Smooth muscle cell (in vitro differentiated cells): ENCODE measurements at regions not wholly inside any gene's neighbourhood (a gene's known extent, or its start where the extent isn't known, plus 50 kb on each side); places are given as distances from the start of the nearest gene placed in this dataset.

ENCODE experiments used
- DNase-seq: peaks from one replicate; lab custom pipeline; 2025; ENCODE audit not compliant: unreplicated experiment; lab: John Stamatoyannopoulos, UW
- H2AFZ ChIP-seq: fragments of 200-600 bp; sonication (generic); 2 replicates; pipeline ENCODE4 v1.6.0; 2016; ENCODE audit warnings: antibody characterized with exemption, low read depth, mild to moderate bottlenecking
- H3F3A ChIP-seq: fragments of 200-600 bp; sonication (generic); 2 replicates; pipeline ENCODE4 v1.6.0; 2017; ENCODE audit warnings: antibody characterized with exemption, low read depth
- H3K27ac ChIP-seq: fragments of 200-600 bp; sonication (generic); 2 replicates; pipeline ENCODE4 v1.5.1; 2016; ENCODE audit warnings: low read depth, mild to moderate bottlenecking
- H3K27me3 ChIP-seq: fragments of 200-600 bp; sonication (generic); 2 replicates; pipeline ENCODE4 v1.6.1; 2016; ENCODE audit warnings: low read depth, mild to moderate bottlenecking
- H3K36me3 ChIP-seq: fragments of 200-600 bp; sonication (generic); 2 replicates; pipeline ENCODE4 v1.5.1; 2016; ENCODE audit warnings: low read depth
- H3K4me1 ChIP-seq: fragments of 200-600 bp; sonication (generic); 2 replicates; pipeline ENCODE4 v1.5.1; 2016; ENCODE audit warnings: low read depth
- H3K4me2 ChIP-seq: fragments of 200-600 bp; sonication (generic); 2 replicates; pipeline ENCODE4 v1.6.0; 2016; ENCODE audit warnings: mild to moderate bottlenecking
- H3K4me3 ChIP-seq: fragments of 200-600 bp; sonication (generic); 2 replicates; pipeline ENCODE4 v1.5.1; 2016; ENCODE audit warnings: mild to moderate bottlenecking
- H3K79me2 ChIP-seq: fragments of 200-600 bp; sonication (generic); 2 replicates; pipeline ENCODE4 v1.6.0; 2016; ENCODE audit warnings: low read depth, mild to moderate bottlenecking
- H3K9ac ChIP-seq: fragments of 200-600 bp; sonication (generic); 2 replicates; pipeline ENCODE4 v1.6.0; 2016; ENCODE audit warnings: low read depth
- H3K9me3 ChIP-seq: fragments of 200-600 bp; sonication (generic); replicated peaks from 2 replicates; pipeline ENCODE4 v1.5.1; 2016; ENCODE audit warnings: low read depth
- H4K20me1 ChIP-seq: fragments of 200-600 bp; sonication (generic); 2 replicates; pipeline ENCODE4 v1.6.0; 2016; ENCODE audit warnings: low read depth
- CTCF ChIP-seq: fragments of 200-600 bp; sonication (generic); IDR thresholded peaks from 2 replicates; pipeline ENCODE4 v1.5.1; 2017; ENCODE audit warnings: borderline replicate concordance, mild to moderate bottlenecking, antibody characterized with exemption; ENCODE audit not compliant: insufficient read depth, poor library complexity, severe bottlenecking
- WGBS: methylation state at CpG from one replicate; pipeline ENCODE4 v1.1.7; 2016; ENCODE audit warnings: low lambda C conversion rate; 5-methylcytosine and 5-hydroxymethylcytosine counted together

DNA sequence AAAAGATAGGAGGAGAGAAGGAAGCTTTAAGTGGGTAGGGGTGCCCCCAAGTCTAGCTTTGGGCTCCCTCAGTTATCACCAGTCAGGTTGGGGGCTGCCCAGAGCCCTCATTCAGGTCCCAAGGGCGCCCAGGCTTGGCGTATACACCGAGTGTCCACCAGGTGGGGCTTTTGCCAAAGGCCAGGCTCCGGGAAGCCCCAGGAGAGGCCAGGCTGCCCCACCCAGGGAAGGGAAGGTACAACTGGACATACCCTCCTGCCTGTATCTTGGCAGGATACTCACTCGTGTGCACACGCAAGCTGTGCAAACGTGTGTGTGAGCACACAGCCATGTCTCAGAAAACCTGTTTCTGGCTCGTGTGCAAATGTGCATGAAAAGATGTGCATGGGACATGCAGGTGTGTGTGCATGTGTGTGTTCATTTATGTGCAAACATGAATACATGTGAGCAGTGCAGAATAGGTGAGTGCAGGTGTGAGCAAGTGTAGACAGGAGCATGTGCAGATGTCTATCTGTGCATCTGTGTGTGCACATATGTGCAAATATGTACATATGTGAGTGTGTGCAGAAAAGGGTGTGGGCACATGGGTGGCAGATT is 103.9 kb upstream of the MYL2 start:
- H3K27ac ChIP-seq, result no peak overlapping the region
- no peaks in the 10 kb centered on the region for H3F3A ChIP-seq
- no peaks in the 10 kb centered on the region for H3K9me3 ChIP-seq
- no peak overlapping the region for H3K4me3 ChIP-seq
- H2AFZ ChIP-seq, result no peak overlapping the region
- no peaks in the 10 kb centered on the region for H3K79me2 ChIP-seq
- H4K20me1 ChIP-seq, result no peaks in the 10 kb centered on the region
- peak; percentile 62 for TF ChIP-seq CTCF
- H3K27me3 ChIP-seq, result peaks cover 43% of the 10 kb centered on the region
- no peak for DNase-seq
- no peaks in the 10 kb centered on the region for H3K4me1 ChIP-seq
- no peak overlapping the region for H3K4me2 ChIP-seq
- WGBS, result 7% methylated on average over 8 of the region's 8 CpGs
- H3K9ac ChIP-seq, result no peak overlapping the region
- no peaks in the 10 kb centered on the region for H3K36me3 ChIP-seq

DNA sequence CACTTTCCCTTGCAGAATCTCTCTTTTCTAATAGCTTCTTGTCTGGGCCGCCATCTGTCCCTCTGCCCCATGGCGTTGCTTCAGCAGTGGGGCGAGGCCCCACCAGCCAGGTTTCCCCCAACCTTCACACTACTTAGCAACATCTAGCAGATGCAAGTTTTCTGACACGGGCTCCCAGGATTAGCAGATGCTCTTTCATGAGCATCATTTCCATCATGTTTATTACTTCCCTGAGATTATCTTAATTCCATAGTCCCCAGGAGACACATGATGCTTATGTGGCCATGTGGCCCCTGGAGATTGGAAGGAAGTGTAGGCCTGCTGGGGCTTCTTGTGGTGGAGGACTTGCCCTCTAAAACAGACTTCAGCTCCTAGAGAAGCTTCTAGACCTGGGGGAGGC is 102.0 kb upstream of the MYL2 start:
- no peaks in the 10 kb centered on the region for H4K20me1 ChIP-seq
- H3K9me3 ChIP-seq, result no peaks in the 10 kb centered on the region
- no peaks in the 10 kb centered on the region for H3K79me2 ChIP-seq
- H3K36me3 ChIP-seq, result no peaks in the 10 kb centered on the region
- no peaks in the 10 kb centered on the region for H3F3A ChIP-seq
- H3K27me3 ChIP-seq, result peaks cover 38% of the 10 kb centered on the region
- WGBS, result 87% methylated on average over 4 of the region's 4 CpGs
- H3K4me3 ChIP-seq, result no peak overlapping the region
- no peak for DNase-seq
- no peaks in the 10 kb centered on the region for H3K4me1 ChIP-seq
- no peak overlapping the region for H3K9ac ChIP-seq
- no peak overlapping the region for H2AFZ ChIP-seq
- H3K27ac ChIP-seq, result no peak overlapping the region
- no peak for TF ChIP-seq CTCF
- no peak overlapping the region for H3K4me2 ChIP-seq

GRCh38 chr12:111014547-111014946 is 94.2 kb upstream of the MYL2 start:
- Histone ChIP-seq H3K9me3 (no peaks in the 10 kb centered on the region), H3K79me2 (no peaks in the 10 kb centered on the region), H3K27ac (no peak overlapping the region), H3K4me1 (no peaks in the 10 kb centered on the region), H3K4me2 (no peak overlapping the region), H3F3A (no peaks in the 10 kb centered on the region), H3K27me3 (peaks cover 25% of the 10 kb centered on the region), H4K20me1 (no peaks in the 10 kb centered on the region), H2AFZ (no peak overlapping the region), H3K36me3 (no peaks in the 10 kb centered on the region), H3K9ac (no peak overlapping the region), H3K4me3 (no peak overlapping the region)
- 78% methylated on average over 6 of the region's 6 CpGs for WGBS
- DNase-seq, result no peak
- no peak for TF ChIP-seq CTCF

DNA sequence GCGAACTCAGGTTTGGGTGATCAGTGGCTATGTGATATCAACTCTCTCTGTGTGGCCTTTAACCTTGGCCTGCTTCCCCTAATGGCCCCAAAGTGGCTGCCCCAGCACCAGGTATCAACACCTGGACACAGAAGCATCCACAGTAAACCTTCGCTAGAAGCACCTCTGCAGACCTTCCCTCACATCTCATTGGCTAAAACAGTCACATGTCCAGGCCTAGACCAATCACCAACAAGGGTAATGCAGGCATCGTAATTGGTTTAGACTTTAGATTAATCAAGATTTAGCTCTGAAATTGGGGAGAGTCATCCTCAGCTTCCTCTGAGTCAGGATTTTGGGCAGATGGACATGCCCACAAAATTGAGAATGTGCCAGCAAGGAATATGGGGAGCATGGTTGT is 92.5 kb upstream of the MYL2 start:
- WGBS, result 92% methylated on average over 3 of the region's 3 CpGs
- no peaks in the 10 kb centered on the region for H3K36me3 ChIP-seq
- H3K27ac ChIP-seq, result no peak overlapping the region
- DNase-seq, result no peak
- H3K27me3 ChIP-seq, result peaks cover 15% of the 10 kb centered on the region
- no peaks in the 10 kb centered on the region for H3K79me2 ChIP-seq
- no peak overlapping the region for H3K4me3 ChIP-seq
- no peaks in the 10 kb centered on the region for H3K4me1 ChIP-seq
- H4K20me1 ChIP-seq, result no peaks in the 10 kb centered on the region
- no peaks in the 10 kb centered on the region for H3K9me3 ChIP-seq
- H3F3A ChIP-seq, result no peaks in the 10 kb centered on the region
- no peak for TF ChIP-seq CTCF
- no peak overlapping the region for H2AFZ ChIP-seq
- H3K9ac ChIP-seq, result no peak overlapping the region
- no peak overlapping the region for H3K4me2 ChIP-seq
